ENCODE measurements at regions not wholly inside any gene's neighbourhood (a gene's known extent, or its start where the extent isn't known, plus 50 kb on each side); places are given as distances from the start of the nearest gene placed in this dataset.

DNA sequence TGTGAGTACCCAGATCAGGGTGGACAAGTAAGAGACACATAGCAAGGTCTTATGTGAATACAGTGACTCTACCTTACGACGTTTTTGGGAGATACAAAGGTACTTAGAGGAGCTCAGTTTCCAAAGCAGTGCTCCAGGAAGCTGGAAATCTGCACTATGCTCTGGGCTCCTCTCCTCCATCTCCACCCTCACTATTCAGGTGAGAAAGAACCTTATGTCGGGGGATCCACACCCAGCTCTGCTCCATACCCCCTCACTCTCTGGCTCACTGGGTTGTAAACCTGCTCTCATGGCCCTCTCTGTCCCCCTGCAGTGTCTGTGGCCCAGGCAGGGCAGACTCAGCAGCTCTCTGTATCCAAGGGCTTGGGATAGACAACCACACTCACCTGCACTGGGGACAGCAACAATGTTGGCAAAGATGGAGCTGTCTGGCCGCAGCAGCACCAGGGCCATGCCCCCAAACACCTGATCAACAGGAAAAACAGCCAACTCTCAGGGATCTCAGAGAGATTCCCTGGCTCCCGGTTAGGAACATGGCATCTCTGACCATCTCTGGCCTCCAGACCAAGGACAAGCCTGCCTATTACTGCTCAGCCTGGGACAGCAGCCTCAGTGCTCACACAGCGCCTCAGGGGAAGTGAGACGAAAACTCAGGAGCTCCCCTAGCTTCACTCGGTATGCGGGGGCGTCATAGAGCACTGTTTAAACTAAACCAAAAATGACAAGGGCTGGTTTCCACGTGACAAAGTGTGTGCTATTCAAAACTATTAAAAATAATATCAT is 60.9 kb upstream of the TOP3B start:
- no peak for DNase-seq (ENCODE audit: low spot score)
- no peaks in the 10 kb centered on the region for H3K36me3 Mint-ChIP-seq (ENCODE audit: low read depth)
- H3K27ac Mint-ChIP-seq: no peak overlapping the region
- no peaks in the 10 kb centered on the region for H3K9me3 Mint-ChIP-seq
- no peaks in the 10 kb centered on the region for H3K4me1 Mint-ChIP-seq (ENCODE audit: low read depth)
- H3K27me3 Mint-ChIP-seq (ENCODE audit: low read depth): peaks cover 19% of the 10 kb centered on the region
- no peak overlapping the region for H3K4me3 Mint-ChIP-seq

DNA sequence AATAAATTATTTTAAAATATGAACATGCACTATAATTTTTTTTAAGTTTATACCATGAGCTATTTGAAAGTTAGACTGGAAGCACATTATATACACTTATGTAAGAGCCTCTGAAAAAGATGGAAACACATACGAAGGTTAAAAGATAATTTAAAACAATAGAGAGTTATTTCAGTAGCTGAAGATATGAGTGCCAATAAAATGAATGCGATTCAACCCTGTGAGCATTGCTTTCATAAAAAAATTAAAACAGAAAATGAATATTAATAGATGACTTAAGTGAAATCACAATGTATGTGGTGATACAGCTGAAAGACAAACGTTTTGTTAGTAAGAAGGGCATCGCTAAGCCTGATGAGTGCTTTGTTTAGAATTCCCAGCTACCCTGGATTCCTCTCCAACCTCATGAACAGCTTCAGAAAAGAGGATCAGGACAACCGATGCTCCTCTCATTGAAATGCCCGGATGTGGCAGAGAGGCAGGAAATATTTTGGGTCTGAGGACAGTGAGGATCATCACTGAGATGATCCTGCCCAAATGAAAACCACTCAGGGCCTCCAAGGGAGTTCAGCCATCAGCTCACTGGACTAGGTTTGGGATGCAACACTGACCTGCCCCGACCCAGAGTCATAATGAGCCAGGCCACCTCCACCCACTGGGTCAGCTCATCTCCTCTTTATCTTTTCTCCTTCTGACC is 60.2 kb upstream of the TOP3B start:
- Mint-ChIP-seq H3K36me3 (ENCODE audit: low read depth) (no peaks in the 10 kb centered on the region), H3K4me3 (no peak overlapping the region), H3K4me1 (ENCODE audit: low read depth) (no peaks in the 10 kb centered on the region), H3K27ac (no peak overlapping the region), H3K9me3 (no peaks in the 10 kb centered on the region), H3K27me3 (ENCODE audit: low read depth) (peaks cover 17% of the 10 kb centered on the region)
- no peak for DNase-seq (ENCODE audit: low spot score)

DNA sequence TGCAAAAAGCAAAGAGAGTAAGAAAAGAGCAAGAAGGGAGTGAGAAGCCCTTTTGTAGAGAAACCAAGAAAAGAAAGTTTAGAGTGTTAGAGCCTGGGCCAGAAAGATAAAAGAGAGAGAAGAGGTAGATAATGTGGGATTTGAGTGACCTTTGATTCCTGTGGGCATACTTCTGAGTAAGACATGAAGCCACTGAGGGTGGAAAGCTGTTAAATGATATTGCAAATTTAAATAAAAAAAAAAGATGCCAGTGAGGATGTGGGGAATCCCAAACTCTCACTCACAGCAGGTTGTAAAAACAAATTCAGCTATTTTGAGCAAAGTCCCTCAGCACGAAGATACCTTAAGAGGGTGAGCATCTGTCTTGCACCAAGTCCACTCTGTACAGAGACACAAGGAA is 59.4 kb upstream of the TOP3B start:
- DNase-seq (ENCODE audit: low spot score): no peak
- Mint-ChIP-seq H3K36me3 (ENCODE audit: low read depth) (no peaks in the 10 kb centered on the region), H3K27me3 (ENCODE audit: low read depth) (peaks cover 14% of the 10 kb centered on the region), H3K27ac (no peak overlapping the region), H3K4me1 (ENCODE audit: low read depth) (no peaks in the 10 kb centered on the region), H3K9me3 (no peaks in the 10 kb centered on the region), H3K4me3 (no peak overlapping the region)

DNA sequence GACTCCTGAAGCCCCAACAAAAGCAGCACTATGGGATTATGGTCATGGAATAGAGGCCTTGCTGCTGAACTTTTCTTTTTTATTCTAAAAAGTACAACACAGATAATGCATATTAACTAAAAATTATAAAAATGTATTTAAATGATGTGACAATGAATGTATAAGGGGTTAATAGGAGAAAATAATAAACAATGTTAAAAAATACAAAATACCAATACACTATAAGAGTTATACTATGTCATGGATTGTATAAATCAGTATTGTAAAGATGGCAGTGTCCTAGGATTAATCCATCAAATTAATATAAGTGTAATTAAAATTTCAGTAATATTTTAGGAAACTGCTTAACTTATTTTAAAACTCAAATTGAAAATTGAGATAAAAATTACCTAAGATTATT is 58.3 kb upstream of the TOP3B start:
- DNase-seq (ENCODE audit: low spot score): no peak
- no peaks in the 10 kb centered on the region for H3K4me1 Mint-ChIP-seq (ENCODE audit: low read depth)
- no peaks in the 10 kb centered on the region for H3K9me3 Mint-ChIP-seq
- H3K4me3 Mint-ChIP-seq: no peak overlapping the region
- no peak overlapping the region for H3K27ac Mint-ChIP-seq
- H3K27me3 Mint-ChIP-seq (ENCODE audit: low read depth): peaks cover 14% of the 10 kb centered on the region
- no peaks in the 10 kb centered on the region for H3K36me3 Mint-ChIP-seq (ENCODE audit: low read depth)

DNA sequence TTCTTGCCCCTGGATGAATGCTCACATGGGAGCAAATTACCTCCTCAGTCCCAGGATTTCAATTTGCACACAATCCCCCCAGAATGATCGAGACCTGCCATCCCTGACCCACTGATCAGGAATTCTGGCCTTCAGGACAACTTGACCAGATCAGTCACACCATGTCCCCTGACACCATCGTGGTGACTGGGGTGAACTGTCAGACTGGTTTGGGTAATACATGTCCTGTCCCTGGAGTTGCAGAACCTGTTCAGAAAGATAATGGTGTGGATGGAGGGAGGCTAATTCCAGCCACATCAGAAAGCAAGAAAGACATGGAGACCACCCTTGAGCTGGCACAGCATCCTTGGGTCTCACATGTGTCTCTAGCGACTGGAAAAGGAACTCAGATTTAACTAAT is 57.9 kb upstream of the TOP3B start:
- Mint-ChIP-seq H3K4me1 (ENCODE audit: low read depth) (no peaks in the 10 kb centered on the region), H3K4me3 (no peak overlapping the region), H3K27ac (no peak overlapping the region), H3K36me3 (ENCODE audit: low read depth) (no peaks in the 10 kb centered on the region), H3K9me3 (no peaks in the 10 kb centered on the region), H3K27me3 (ENCODE audit: low read depth) (peaks cover 17% of the 10 kb centered on the region)
- DNase-seq (ENCODE audit: low spot score): no peak

DNA sequence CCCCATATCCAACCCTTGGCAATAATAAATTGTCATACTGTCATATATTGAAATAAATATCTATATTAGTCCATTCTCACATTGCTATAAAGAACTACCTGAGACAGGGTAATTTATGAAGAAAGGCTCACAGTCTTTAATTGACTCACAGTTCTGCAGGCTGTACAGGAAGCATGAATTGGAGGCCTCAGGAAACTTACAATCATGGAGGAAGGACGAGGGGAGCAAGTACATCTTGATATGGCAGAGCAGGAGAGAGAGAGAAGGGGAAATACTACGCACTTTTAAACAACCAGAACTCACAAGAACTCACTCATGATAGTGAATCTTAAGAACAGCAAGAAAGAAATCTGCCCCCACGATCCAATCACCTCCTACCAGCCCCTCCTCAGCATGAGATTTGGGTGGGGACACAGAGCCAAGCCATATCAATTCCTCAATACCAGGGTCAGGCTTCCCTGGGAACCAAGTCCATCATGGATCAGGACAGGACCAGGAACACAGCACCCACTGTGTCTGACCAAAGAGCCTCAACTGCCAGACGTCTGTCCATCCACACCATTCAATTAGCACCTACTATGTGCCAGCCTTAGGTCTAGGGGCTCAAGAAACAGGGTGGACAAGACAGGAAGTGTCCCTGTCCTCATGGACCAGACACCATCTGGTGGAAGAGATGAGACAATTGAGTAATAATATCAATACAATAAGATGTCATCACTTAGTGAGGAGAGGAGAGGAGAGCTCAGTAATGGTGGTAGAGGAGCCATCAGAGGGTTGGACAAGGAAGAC is 56.9 kb upstream of the TOP3B start:
- H3K9me3 Mint-ChIP-seq: no peaks in the 10 kb centered on the region
- no peak overlapping the region for H3K27ac Mint-ChIP-seq
- H3K36me3 Mint-ChIP-seq (ENCODE audit: low read depth): no peaks in the 10 kb centered on the region
- no peak for DNase-seq (ENCODE audit: low spot score)
- no peak overlapping the region for H3K4me3 Mint-ChIP-seq
- no peaks in the 10 kb centered on the region for H3K4me1 Mint-ChIP-seq (ENCODE audit: low read depth)
- H3K27me3 Mint-ChIP-seq (ENCODE audit: low read depth): peaks cover 19% of the 10 kb centered on the region

DNA sequence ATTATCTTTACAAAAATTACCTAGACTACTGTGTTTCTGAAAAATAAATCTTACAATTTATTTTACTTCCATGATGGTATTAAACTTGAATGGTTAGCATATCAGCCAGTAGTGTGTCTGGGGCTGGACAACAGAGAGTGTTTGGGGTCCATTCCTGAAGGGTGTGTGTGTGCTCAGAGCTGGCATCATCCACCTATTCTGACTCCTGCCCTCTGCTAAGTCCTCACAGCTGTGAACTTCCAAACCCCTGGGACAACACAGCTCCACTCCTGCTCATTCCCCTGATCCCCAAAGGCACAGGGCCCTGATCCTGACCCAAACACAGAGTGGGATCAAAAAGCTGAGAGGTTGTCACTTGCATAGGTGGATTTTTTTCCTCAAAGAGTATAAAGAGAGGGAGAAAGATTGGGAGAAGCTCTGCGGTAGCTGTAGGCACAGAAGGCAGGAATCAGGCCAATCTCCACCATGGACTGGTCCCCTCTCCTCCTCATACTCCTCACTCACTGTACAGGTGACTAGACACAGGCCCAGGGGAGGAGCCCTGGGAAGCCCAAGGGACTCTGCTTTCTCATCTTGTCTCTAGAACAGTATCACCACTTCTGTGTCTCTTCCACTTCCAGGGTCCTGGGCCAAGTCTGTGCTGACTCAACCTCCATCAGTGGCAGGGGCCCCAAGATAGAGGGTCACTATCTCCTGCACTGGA is 55.7 kb upstream of the TOP3B start:
- no peaks in the 10 kb centered on the region for H3K9me3 Mint-ChIP-seq
- no peaks in the 10 kb centered on the region for H3K36me3 Mint-ChIP-seq (ENCODE audit: low read depth)
- peaks cover 27% of the 10 kb centered on the region for H3K27me3 Mint-ChIP-seq (ENCODE audit: low read depth)
- DNase-seq (ENCODE audit: low spot score): no peak
- no peak overlapping the region for H3K4me3 Mint-ChIP-seq
- H3K27ac Mint-ChIP-seq: no peak overlapping the region
- no peaks in the 10 kb centered on the region for H3K4me1 Mint-ChIP-seq (ENCODE audit: low read depth)

DNA sequence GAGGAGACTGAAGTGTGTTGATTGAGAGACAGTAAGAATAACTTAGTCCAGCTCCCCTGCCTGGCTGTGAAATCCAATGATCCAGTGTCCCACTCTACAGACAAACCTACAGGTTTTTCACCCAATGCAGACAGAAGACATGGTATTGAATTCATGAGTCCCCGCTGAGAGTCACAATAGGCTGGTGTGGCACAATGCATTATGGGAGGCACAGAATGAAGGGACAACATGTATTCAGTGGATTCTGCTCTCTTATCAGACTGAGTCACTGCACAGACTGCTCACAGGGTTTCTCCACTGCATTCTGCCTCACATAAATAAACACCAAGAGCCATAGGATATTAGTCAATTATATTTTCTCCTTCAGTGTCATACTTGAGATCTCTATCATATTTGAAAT is 55.2 kb upstream of the TOP3B start:
- no peaks in the 10 kb centered on the region for H3K9me3 Mint-ChIP-seq
- H3K36me3 Mint-ChIP-seq (ENCODE audit: low read depth): no peaks in the 10 kb centered on the region
- no peak overlapping the region for H3K27ac Mint-ChIP-seq
- DNase-seq (ENCODE audit: low spot score): no peak
- no peak overlapping the region for H3K4me3 Mint-ChIP-seq
- peaks cover 27% of the 10 kb centered on the region for H3K27me3 Mint-ChIP-seq (ENCODE audit: low read depth)
- H3K4me1 Mint-ChIP-seq (ENCODE audit: low read depth): no peaks in the 10 kb centered on the region

DNA sequence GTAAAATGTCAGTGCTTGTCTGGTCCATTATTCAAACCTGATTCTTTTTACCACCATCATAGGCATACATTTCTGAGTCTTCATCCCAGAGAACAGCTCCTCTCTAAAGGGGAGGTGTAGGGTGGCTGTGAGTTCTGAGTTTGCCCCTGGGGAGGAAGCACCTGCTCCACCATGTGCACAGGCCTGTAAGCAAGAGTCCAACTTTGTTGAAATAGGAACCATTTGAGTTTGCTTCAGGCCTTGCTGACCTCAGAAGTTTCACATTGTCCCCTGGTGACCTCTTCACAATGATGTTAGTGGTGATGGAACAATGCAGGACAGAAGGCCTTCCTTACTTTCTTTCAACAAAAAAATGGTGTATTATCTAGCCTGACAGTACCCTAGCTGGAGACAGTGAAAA is 54.6 kb upstream of the TOP3B start:
- Mint-ChIP-seq H3K4me3 (no peak overlapping the region), H3K27ac (no peak overlapping the region), H3K36me3 (ENCODE audit: low read depth) (no peaks in the 10 kb centered on the region), H3K27me3 (ENCODE audit: low read depth) (peaks cover 27% of the 10 kb centered on the region), H3K9me3 (no peaks in the 10 kb centered on the region), H3K4me1 (ENCODE audit: low read depth) (no peaks in the 10 kb centered on the region)
- no peak for DNase-seq (ENCODE audit: low spot score)

DNA sequence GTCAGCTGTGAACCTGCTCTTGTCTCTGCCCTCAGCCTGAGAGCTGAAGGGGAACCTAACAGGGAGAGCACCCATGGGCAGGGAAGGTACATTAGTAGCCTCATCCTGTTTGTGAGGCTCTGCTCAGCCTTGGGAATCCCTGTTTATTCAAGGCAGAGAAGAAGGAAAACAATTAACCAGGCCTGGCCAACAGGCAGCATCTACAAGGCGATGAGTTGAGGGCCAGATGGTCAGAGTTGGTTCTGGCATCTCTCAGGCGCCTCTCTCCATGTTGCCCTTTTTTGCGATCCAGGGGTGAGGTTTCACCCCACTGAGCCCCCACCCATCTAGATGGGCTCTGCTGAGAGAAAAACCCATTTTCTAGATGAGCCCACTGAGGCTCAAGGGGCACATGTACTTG is 54.0 kb upstream of the TOP3B start:
- no peak for DNase-seq (ENCODE audit: low spot score)
- H3K36me3 Mint-ChIP-seq (ENCODE audit: low read depth): no peaks in the 10 kb centered on the region
- peaks cover 23% of the 10 kb centered on the region for H3K27me3 Mint-ChIP-seq (ENCODE audit: low read depth)
- no peak overlapping the region for H3K27ac Mint-ChIP-seq
- no peaks in the 10 kb centered on the region for H3K9me3 Mint-ChIP-seq
- H3K4me1 Mint-ChIP-seq (ENCODE audit: low read depth): no peaks in the 10 kb centered on the region
- no peak overlapping the region for H3K4me3 Mint-ChIP-seq

DNA sequence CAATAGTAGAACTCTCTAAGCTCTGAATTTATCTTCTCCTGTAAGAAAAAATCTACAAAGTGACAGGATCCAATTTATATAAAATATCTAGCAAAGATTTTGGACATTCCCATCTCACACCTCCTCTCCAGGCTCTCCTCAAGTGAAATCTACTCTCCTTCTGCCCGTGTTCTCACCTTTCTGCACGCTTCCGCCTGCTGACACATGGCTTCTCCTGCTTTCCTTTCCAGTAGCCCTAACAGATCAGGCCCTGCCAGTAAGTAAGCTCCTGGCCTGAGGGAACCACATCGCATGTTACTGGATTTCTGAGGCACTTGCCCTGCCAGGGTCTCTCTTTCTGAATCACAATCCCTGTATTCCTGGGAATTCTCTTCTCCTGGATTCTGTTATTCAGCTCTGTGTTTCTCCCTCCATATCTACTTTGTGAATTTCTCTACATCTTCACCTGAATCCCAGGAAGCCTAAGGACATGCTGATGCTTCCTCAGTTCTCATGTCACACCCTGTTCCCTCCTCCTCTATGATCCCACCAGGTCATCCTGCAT is 53.3 kb upstream of the TOP3B start:
- no peak overlapping the region for H3K4me3 Mint-ChIP-seq
- H3K9me3 Mint-ChIP-seq: no peaks in the 10 kb centered on the region
- H3K27me3 Mint-ChIP-seq (ENCODE audit: low read depth): peaks cover 24% of the 10 kb centered on the region
- H3K4me1 Mint-ChIP-seq (ENCODE audit: low read depth): no peaks in the 10 kb centered on the region
- H3K27ac Mint-ChIP-seq: no peak overlapping the region
- no peaks in the 10 kb centered on the region for H3K36me3 Mint-ChIP-seq (ENCODE audit: low read depth)
- DNase-seq (ENCODE audit: low spot score): no peak

DNA sequence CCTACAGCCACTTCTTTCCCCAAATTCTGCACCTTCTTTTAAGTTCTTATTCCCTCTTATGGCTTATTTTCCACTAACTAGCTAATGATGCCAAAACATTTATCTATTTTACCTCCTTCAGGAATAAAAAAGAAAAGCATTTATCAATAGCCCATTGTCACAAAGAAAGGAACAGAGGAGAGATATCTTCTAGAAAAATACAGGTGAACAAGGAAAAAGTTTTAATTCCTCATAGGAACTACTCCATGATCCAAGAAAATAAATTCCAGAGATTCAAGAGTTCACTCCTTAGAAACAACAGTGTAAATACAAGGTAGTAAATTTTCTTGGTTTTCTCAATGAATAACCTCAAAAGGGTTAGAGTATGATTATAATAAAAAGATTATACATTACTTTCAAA is 52.6 kb upstream of the TOP3B start:
- Mint-ChIP-seq H3K4me3 (no peak overlapping the region), H3K27ac (no peak overlapping the region), H3K27me3 (ENCODE audit: low read depth) (peaks cover 24% of the 10 kb centered on the region), H3K4me1 (ENCODE audit: low read depth) (no peaks in the 10 kb centered on the region), H3K36me3 (ENCODE audit: low read depth) (no peaks in the 10 kb centered on the region), H3K9me3 (no peaks in the 10 kb centered on the region)
- no peak for DNase-seq (ENCODE audit: low spot score)

DNA sequence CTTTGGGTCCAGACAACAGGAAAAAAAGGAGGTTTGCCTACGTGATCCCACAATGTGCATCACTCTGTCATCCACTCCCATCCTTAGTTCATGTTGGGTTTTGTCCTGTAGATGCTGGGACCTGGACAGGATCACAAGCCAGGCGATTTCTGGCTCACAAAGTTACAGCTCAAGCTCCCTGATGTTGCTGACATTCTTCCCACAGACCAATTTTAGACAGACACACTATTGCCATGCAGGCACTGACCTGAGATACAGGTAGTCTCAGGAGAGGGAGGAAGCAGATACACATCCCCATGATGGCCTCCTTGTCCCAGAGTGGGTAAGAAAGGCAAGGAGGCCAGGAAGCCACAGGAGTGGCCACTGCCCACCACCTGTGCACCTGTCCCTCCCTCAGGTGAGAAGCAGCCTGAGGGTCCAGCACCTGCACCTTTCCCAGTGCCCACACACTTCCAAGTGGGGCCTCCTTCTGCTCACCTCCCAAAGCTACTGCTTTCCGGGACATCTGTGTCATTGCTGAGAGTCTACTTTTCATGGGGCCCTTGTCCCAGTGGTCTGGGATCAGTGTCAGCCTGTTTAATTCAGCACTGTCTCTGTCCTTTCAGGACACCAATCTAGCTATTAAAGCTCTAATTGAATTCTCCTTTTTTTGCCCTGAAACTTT is 52.0 kb upstream of the TOP3B start:
- no peak overlapping the region for H3K4me3 Mint-ChIP-seq
- H3K36me3 Mint-ChIP-seq (ENCODE audit: low read depth): no peaks in the 10 kb centered on the region
- no peak for DNase-seq (ENCODE audit: low spot score)
- H3K27me3 Mint-ChIP-seq (ENCODE audit: low read depth): peaks cover 24% of the 10 kb centered on the region
- H3K27ac Mint-ChIP-seq: no peak overlapping the region
- no peaks in the 10 kb centered on the region for H3K9me3 Mint-ChIP-seq
- H3K4me1 Mint-ChIP-seq (ENCODE audit: low read depth): no peaks in the 10 kb centered on the region

Data from T-helper 2 cell treated with Interferon-gamma antibody and Interleukin-4, amounts not matched to agents 5 μg/mL and 100 μg/mL, for 36 hours (primary cell).